GM21619 (cell line): ENCODE measurements at regions not wholly inside any gene's neighbourhood (a gene's known extent, or its start where the extent isn't known, plus 50 kb on each side); places are given as distances from the start of the nearest gene placed in this dataset.
A peak's percentile ranks its signal among the peaks of the same experiment; 100 is the strongest.
"Not testable (repeated sequence)": the region's sequence is repeated elsewhere in the genome, so short reads cannot be mapped to it uniquely, and the experiment has no call there.

Experiments used
- ATAC-seq: cut with Tn5 transposase; IDR thresholded peaks from one replicate; pipeline ENCODE4 v1.9.1; 2021; ENCODE audit not compliant: unreplicated experiment

- no peak for ATAC-seq
Measured at GRCh38 chr11:90525962-90526361, 303.1 kb upstream of the CHORDC1 start.

- peak; percentile 81 for ATAC-seq
Measured at GRCh38 chr11:90512846-90513245, 290.0 kb upstream of the CHORDC1 start.

GRCh38 chr11:90510839-90511238, 288.0 kb upstream of the CHORDC1 start:
- ATAC-seq: no peak

GRCh38 chr11:90500922-90501568, 278.2 kb upstream of the CHORDC1 start:
- ATAC-seq: no peak

GRCh38 chr11:90496722-90497121, 273.9 kb upstream of the CHORDC1 start:
- ATAC-seq: no peak

GRCh38 chr11:90493379-90493778, 270.5 kb upstream of the CHORDC1 start:
- ATAC-seq: no peak

GRCh38 chr11:90491466-90491865, 268.6 kb upstream of the CHORDC1 start:
- ATAC-seq: no peak

GRCh38 chr11:90476442-90477007, 253.7 kb upstream of the CHORDC1 start:
- ATAC-seq: peak; percentile 69

GRCh38 chr11:90468923-90469322, 246.1 kb upstream of the CHORDC1 start:
- ATAC-seq: no peak

GRCh38 chr11:90465553-90465952, 242.7 kb upstream of the CHORDC1 start:
- ATAC-seq: no peak

GRCh38 chr11:90455347-90455920, 232.6 kb upstream of the CHORDC1 start:
- not testable (repeated sequence) for ATAC-seq

GRCh38 chr11:90453525-90453924, 230.7 kb upstream of the CHORDC1 start:
- no peak for ATAC-seq

- ATAC-seq: no peak
Measured at GRCh38 chr11:90449606-90450005, 226.8 kb upstream of the CHORDC1 start.

GRCh38 chr11:90448256-90448655, 225.4 kb upstream of the CHORDC1 start:
- ATAC-seq: no peak

- no peak for ATAC-seq
Measured at GRCh38 chr11:90447618-90448017, 224.8 kb upstream of the CHORDC1 start.

GRCh38 chr11:90446207-90446606, 223.4 kb upstream of the CHORDC1 start:
- no peak for ATAC-seq

GRCh38 chr11:90438069-90438468, 215.2 kb upstream of the CHORDC1 start:
- ATAC-seq: no peak

- ATAC-seq: no peak
Measured at GRCh38 chr11:90434858-90435257, 212.0 kb upstream of the CHORDC1 start.

GRCh38 chr11:90428836-90429235, 206.0 kb upstream of the CHORDC1 start:
- ATAC-seq: no peak

GRCh38 chr11:90426442-90426841, 203.6 kb upstream of the CHORDC1 start:
- ATAC-seq: no peak

GRCh38 chr11:90423378-90423777, 200.5 kb upstream of the CHORDC1 start:
- no peak for ATAC-seq

GRCh38 chr11:90422787-90423186, 199.9 kb upstream of the CHORDC1 start:
- not testable (repeated sequence) for ATAC-seq

GRCh38 chr11:90414221-90414620, 191.4 kb upstream of the CHORDC1 start:
- ATAC-seq: no peak
